K562 (cell line): ENCODE measurements at regions not wholly inside any gene's neighbourhood (a gene's known extent, or its start where the extent isn't known, plus 50 kb on each side); places are given as distances from the start of the nearest gene placed in this dataset.

ENCODE experiments used
- ATAC-seq: fragments of 200-7000 bp; cut with Tn5 transposase; 3 replicates; pipeline ENCODE4 v1.9.1; 2020; ENCODE audit warnings: moderate library complexity
- BruUV-seq: library from RNA; stranded (reverse); fragments of 400-500 nt; replicated peaks from 2 replicates; lab custom pipeline; 2021; lab: Mats Ljungman, UMichigan
- CTCF ChIA-PET: fragments of 300-600 bp; formaldehyde crosslinking; extraction: SDS; loops from one replicate; lab custom pipeline; 2021; ENCODE audit warnings: low intra/inter-chr PET ratio; lab: Yijun Ruan, JAX
- POLR2A ChIA-PET: fragments of 300-600, 350-650 bp; sonication (Branson Sonifier 250); formaldehyde crosslinking; extraction: SDS; loops from one replicate; lab custom pipeline; 2021; ENCODE audit warnings: antibody characterized with exemption, inconsistent platforms; lab: Yijun Ruan, JAX
- DNase-seq, 4 experiments: peaks; one replicate each; pipeline versions ENCODE4 v3.0.0 to v3.0.0-alpha.2; 2011 to 2018; ENCODE audit warnings: low spot score in 3 of 4, mixed read lengths in 3 of 4; ENCODE audit errors: extremely low read depth in 1 of 4
- FAIRE-seq: peaks from 2 replicates; lab custom pipeline; 2011; peaks lifted over from hg19 to GRCh38; lab: Jason Lieb, UNC
- H2AFZ ChIP-seq: 2 replicates; pipeline ENCODE4 v1.6.0; 2011; ENCODE audit warnings: low read depth, low read length, control low read depth, inconsistent platforms
- H3K27ac ChIP-seq: fragments of 200-600 bp; 3 replicates; pipeline ENCODE4 v1.8.0; 2011; ENCODE audit warnings: low read depth, mild to moderate bottlenecking, control low read depth, inconsistent platforms, low read length, moderate library complexity, mixed read lengths; ENCODE audit errors: extremely low read depth
- H3K27me3 ChIP-seq, 2 experiments: fragments of 300-600 bp in 1 of 2; 2 replicates in 1 of 2; 3 replicates in 1 of 2; pipeline versions ENCODE4 v1.6.0 to v1.8.0; 2011; ENCODE audit warnings: inconsistent platforms in 2 of 2, low read length in 2 of 2, mild to moderate bottlenecking in 1 of 2, mixed read lengths in 1 of 2, moderate library complexity in 1 of 2; ENCODE audit not compliant: control insufficient read depth in 2 of 2, insufficient read depth in 2 of 2
- H3K36me3 ChIP-seq: fragments of 300-600 bp; 3 replicates; pipeline ENCODE4 v1.8.0; 2011; ENCODE audit warnings: mild to moderate bottlenecking, low read length, inconsistent platforms; ENCODE audit not compliant: control insufficient read depth, insufficient read depth
- H3K4me1 ChIP-seq, 2 experiments: fragments of 200-600 bp in 1 of 2; replicated peaks in 1 of 2; 2 replicates in 1 of 2; 3 replicates in 1 of 2; pipeline versions ENCODE4 v1.5.1 to v1.8.0; 2011; ENCODE audit warnings: inconsistent platforms in 2 of 2, low read length in 2 of 2, mild to moderate bottlenecking in 1 of 2, mixed read lengths in 1 of 2, moderate library complexity in 1 of 2; ENCODE audit not compliant: control insufficient read depth in 2 of 2, insufficient read depth in 2 of 2
- H3K4me2 ChIP-seq: 2 replicates; pipeline ENCODE4 v1.6.1; 2011; ENCODE audit warnings: low read length, control low read depth, inconsistent platforms, mixed read lengths; ENCODE audit not compliant: insufficient read depth
- H3K4me3 ChIP-seq: fragments of 200-600 bp; sonication (generic), shearing (Covaris generic); 2 replicates; pipeline ENCODE4 v1.5.1; 2016; ENCODE audit warnings: control low read depth, inconsistent platforms
- H3K79me2 ChIP-seq: fragments of 200-600 bp; 3 replicates; pipeline ENCODE4 v1.8.0; 2011; ENCODE audit warnings: low read length, inconsistent platforms; ENCODE audit not compliant: control insufficient read depth, insufficient read depth
- H3K9ac ChIP-seq, 2 experiments: 2 replicates each; pipeline versions ENCODE4 v1.6.0 to v1.6.1; 2011; ENCODE audit warnings: low read depth in 2 of 2, low read length in 2 of 2, control low read depth in 1 of 2, inconsistent platforms in 1 of 2, mild to moderate bottlenecking in 1 of 2, mixed read lengths in 1 of 2; ENCODE audit not compliant: insufficient read depth in 1 of 2
- H3K9me1 ChIP-seq: one replicate; pipeline ENCODE4 v1.6.0; 2011; ENCODE audit warnings: inconsistent platforms, mild to moderate bottlenecking, low read length, moderate library complexity; ENCODE audit not compliant: control insufficient read depth, insufficient read depth
- H3K9me3 ChIP-seq: replicated peaks from 2 replicates; pipeline ENCODE4 v1.5.1; 2011; ENCODE audit warnings: low read depth, low read length, inconsistent platforms; ENCODE audit not compliant: control insufficient read depth, insufficient read depth
- H4K20me1 ChIP-seq: replicated peaks from 2 replicates; pipeline ENCODE4 v1.6.1; 2011; ENCODE audit warnings: low read length, inconsistent platforms, mixed read lengths; ENCODE audit not compliant: control insufficient read depth, insufficient read depth
- BRF1 ChIP-seq: IDR thresholded peaks from 3 replicates; pipeline ENCODE4 v1.6.1; 2011; ENCODE audit warnings: borderline replicate concordance, mild to moderate bottlenecking; ENCODE audit not compliant: insufficient read length; ENCODE audit errors: extremely low read depth
- CEBPG ChIP-seq, 3 experiments: fragments of 200-800 bp in 1 of 3; sonication (Bioruptor generic) in 1 of 3; sonication (generic) in 1 of 3; formaldehyde crosslinking in 1 of 3; IDR thresholded peaks in 2 of 3; conservative IDR thresholded peaks in 1 of 3; 2 replicates each; pipeline versions ENCODE4 v1.6.1 to v1.8.0; 2016 to 2022; ENCODE audit warnings: missing compliant biosample characterization in 2 of 3, missing genetic modification characterization in 2 of 3, mild to moderate bottlenecking in 1 of 3, missing genetic modification reagents in 1 of 3
- FOXA3 ChIP-seq, 2 experiments: fragments of 450-650 bp in 1 of 2; sonication (generic) in 1 of 2; formaldehyde crosslinking; IDR thresholded peaks in 1 of 2; conservative IDR thresholded peaks in 1 of 2; 2 replicates each; pipeline versions ENCODE4 v1.4.0 to v1.8.0; 2020 to 2022; ENCODE audit warnings: mild to moderate bottlenecking in 2 of 2, missing genetic modification reagents in 1 of 2
- GTF2F1 ChIP-seq: IDR thresholded peaks from 2 replicates; pipeline ENCODE4 v1.6.1; 2011; ENCODE audit warnings: low read depth, low read length, improper control_type of control experiment
- KAT2B ChIP-seq: IDR thresholded peaks from one replicate; pipeline ENCODE4 v1.6.1; 2012; ENCODE audit warnings: low read depth, mild to moderate bottlenecking, control low read depth, inconsistent platforms, low read length, moderate library complexity
- MAFG ChIP-seq: fragments of 450-650 bp; conservative IDR thresholded peaks from 2 replicates; pipeline ENCODE4 v1.6.1; 2016; ENCODE audit warnings: missing genetic modification characterization, missing compliant biosample characterization
- NR0B1 ChIP-seq: fragments of 450-650 bp; IDR thresholded peaks from one replicate; pipeline ENCODE4 v1.6.1; 2018; ENCODE audit warnings: mild to moderate bottlenecking, moderate library complexity; ENCODE audit not compliant: partially characterized antibody
- PKNOX1 ChIP-seq: fragments of 450-650 bp; IDR thresholded peaks from 2 replicates; pipeline ENCODE4 v1.6.1; 2016
- RBM25 ChIP-seq: fragments of 200-400 bp; formaldehyde crosslinking; IDR thresholded peaks from 2 replicates; pipeline ENCODE4 v1.6.1; 2018; ENCODE audit warnings: low read length, low read depth, moderate library complexity; ENCODE audit not compliant: severe bottlenecking
- ZFP36 ChIP-seq: fragments of 150-350 bp; IDR thresholded peaks from 2 replicates; pipeline ENCODE4 v1.6.1; 2018; ENCODE audit warnings: low read length, low read depth; ENCODE audit not compliant: partially characterized antibody
- ZFPM2 ChIP-seq: fragments of 250-450 bp; sonication (Bioruptor Pico); IDR thresholded peaks from 2 replicates; pipeline ENCODE4 v1.5.1; 2022; ENCODE audit warnings: mild to moderate bottlenecking
- ZNF436 ChIP-seq: fragments of 250-450, 450-650 bp; sonication (Bioruptor Pico); formaldehyde crosslinking; IDR thresholded peaks from 2 replicates; pipeline ENCODE4 v1.7.0; 2020; ENCODE audit warnings: mild to moderate bottlenecking
- WGBS: fragments of 100-300 bp; shearing (Covaris generic); methylation state at CpG from one replicate; pipeline ENCODE4 v1.1.6; 2016; ENCODE audit warnings: low coverage, mixed read lengths; ENCODE audit not compliant: insufficient coverage; ENCODE audit errors: missing lambda C conversion rate; 5-methylcytosine and 5-hydroxymethylcytosine counted together
- in situ Hi-C: fragments of 300-500 bp; cut with MboI; formaldehyde crosslinking; loops from 4 replicates; pipeline ENCODE4 v1.15.0; 2018; ENCODE audit warnings: inconsistent platforms, mixed read lengths
- intact Hi-C: fragments of 100-400 bp; cut with micrococcal nuclease; formaldehyde crosslinking; loops from 2 replicates; pipeline ENCODE4 v1.14.2; 2022

GRCh38 chr2:176639671-176640070 is 370.4 kb downstream of the MTX2 start (continued):
- TF ChIP-seq MAFG (tag) (no peak), FOXA3 (CRISPR knock-in tag; conservative IDR thresholded peaks at IDR 0.05 in 1 of 2, IDR thresholded peaks at IDR 0.05 in 1 of 2) (no peak), ZFPM2 (CRISPR knock-in tag) (no peak)
- TF ChIP-seq, all 486 proteins: peak for 0

GRCh38 chr2:176641436-176641835 is 372.2 kb downstream of the MTX2 start:
- ATAC-seq (no peak), DNase-seq (no peak), FAIRE-seq (no peak)
- Histone ChIP-seq H3K79me2 (no peaks in the 10 kb centered on the region), H3K36me3 (no peaks in the 10 kb centered on the region), H3K4me3 (no peak overlapping the region), H3K9ac (no peak overlapping the region), H3K9me3 (no peaks in the 10 kb centered on the region), H3K27me3 (peaks cover 9 to 20% of the 10 kb centered on the region in 2 experiments; a peak in 4 of 5 replicates), H3K4me1 (peaks cover 0 to 9% of the 10 kb centered on the region in 2 experiments; a peak in 2 of 5 replicates), H3K9me1 (no peaks in the 10 kb centered on the region), H2AFZ (no peak overlapping the region), H3K27ac (no peak overlapping the region), H4K20me1 (no peaks in the 10 kb centered on the region), H3K4me2 (no peak overlapping the region)
- intact Hi-C loops = no loop called here
- 4% methylated on average over 2 of the region's 2 CpGs for WGBS
- TF ChIP-seq BRF1 = no peak
- peak; percentile 82 for TF ChIP-seq RBM25
- no peak for TF ChIP-seq NR0B1
- no peak for TF ChIP-seq PKNOX1
- no peak for TF ChIP-seq GTF2F1
- peak; percentile 51 for TF ChIP-seq ZFP36
- TF ChIP-seq CEBPG (CRISPR knock-in tag; IDR thresholded peaks at IDR 0.05) = no peak
- TF ChIP-seq CEBPG (tag; conservative IDR thresholded peaks at IDR 0.05 in 1 of 2, IDR thresholded peaks at IDR 0.05 in 1 of 2) = no peak
- no peak for TF ChIP-seq ZNF436 (CRISPR knock-in tag)
- TF ChIP-seq KAT2B = no peak
- POLR2A ChIA-PET = no interaction called here
- CTCF ChIA-PET = no interaction called here
- no TSS peak for BruUV-seq
- in situ Hi-C loops = no loop called here
